MCF 10A (cell line): ENCODE measurements at regions not wholly inside any gene's neighbourhood (a gene's known extent, or its start where the extent isn't known, plus 50 kb on each side); places are given as distances from the start of the nearest gene placed in this dataset.
"Not testable (repeated sequence)": the region's sequence is repeated elsewhere in the genome, so short reads cannot be mapped to it uniquely, and the experiment has no call there.

Experiments used
- BruUV-seq: library from RNA; stranded (reverse); fragments of 400-500 nt; replicated peaks from 2 replicates; lab custom pipeline; 2021; lab: Mats Ljungman, UMichigan
- CTCF ChIA-PET: fragments of 300-600 bp; sonication (Branson Sonifier 250); formaldehyde crosslinking; extraction: SDS; loops from one replicate; lab custom pipeline; 2021; ENCODE audit warnings: antibody characterized with exemption, inconsistent platforms; lab: Yijun Ruan, JAX
- POLR2A ChIA-PET: fragments of 300-600, 350-650 bp; sonication (Branson Sonifier 250); formaldehyde crosslinking; extraction: SDS; loops from one replicate; lab custom pipeline; 2020; ENCODE audit warnings: antibody characterized with exemption, inconsistent platforms; lab: Yijun Ruan, JAX
- DNase-seq: peaks from one replicate; pipeline ENCODE4 v3.0.0-alpha.2; 2018; ENCODE audit not compliant: unreplicated experiment
- H3K27ac Mint-ChIP-seq: one replicate; pipeline ENCODE4 v1.8.0; 2022; ENCODE audit warnings: mild to moderate bottlenecking, low read depth, mixed read lengths; ENCODE audit not compliant: unreplicated experiment
- H3K27me3 Mint-ChIP-seq: one replicate; pipeline ENCODE4 v1.8.0; 2022; ENCODE audit warnings: mixed read lengths; ENCODE audit not compliant: insufficient read depth, unreplicated experiment
- H3K36me3 Mint-ChIP-seq: one replicate; pipeline ENCODE4 v1.8.0; 2022; ENCODE audit warnings: mild to moderate bottlenecking, moderate library complexity, mixed read lengths; ENCODE audit not compliant: insufficient read depth, unreplicated experiment
- H3K4me1 Mint-ChIP-seq: one replicate; pipeline ENCODE4 v1.8.0; 2022; ENCODE audit warnings: mixed read lengths; ENCODE audit not compliant: insufficient read depth, unreplicated experiment
- H3K4me3 Mint-ChIP-seq: one replicate; pipeline ENCODE4 v1.8.0; 2022; ENCODE audit warnings: mild to moderate bottlenecking, moderate library complexity, mixed read lengths; ENCODE audit not compliant: unreplicated experiment
- H3K9me3 Mint-ChIP-seq: one replicate; pipeline ENCODE4 v1.8.0; 2022; ENCODE audit warnings: mixed read lengths; ENCODE audit not compliant: unreplicated experiment
- CTCF ChIP-seq: fragments of 200-600 bp; IDR thresholded peaks from one replicate; pipeline ENCODE4 v1.8.0; 2022; ENCODE audit warnings: antibody characterized with exemption, mild to moderate bottlenecking; ENCODE audit not compliant: unreplicated experiment
- intact Hi-C: fragments of 100-400 bp; cut with micrococcal nuclease; formaldehyde crosslinking; loops from 2 replicates; pipeline ENCODE4 v1.14.1; 2022

GRCh38 chr1:30132602-30133286, 590.6 kb downstream of the MATN1 start:
- TF ChIP-seq CTCF = no peak
- BruUV-seq = no TSS peak
- no peak for DNase-seq
- H3K9me3 Mint-ChIP-seq = no peaks in the 10 kb centered on the region
- ChIA-PET CTCF (interaction anchor here (0.7 kb wide), 1 partner anchor 117 kb away, joined by 3 read pairs; no protein-coding TSS in a partner anchor), POLR2A (no interaction called here)
- peaks cover 59% of the 10 kb centered on the region for H3K27me3 Mint-ChIP-seq
- H3K4me3 Mint-ChIP-seq = no peak overlapping the region
- intact Hi-C loops = no loop called here
- no peaks in the 10 kb centered on the region for H3K4me1 Mint-ChIP-seq
- H3K36me3 Mint-ChIP-seq = no peaks in the 10 kb centered on the region
- H3K27ac Mint-ChIP-seq = no peak overlapping the region

GRCh38 chr1:30130566-30130965, 592.8 kb downstream of the MATN1 start:
- BruUV-seq, H3K4me3 Mint-ChIP-seq, DNase-seq, CTCF ChIA-PET, intact Hi-C loops, H3K4me1 Mint-ChIP-seq, H3K36me3 Mint-ChIP-seq, H3K27ac Mint-ChIP-seq, H3K9me3 Mint-ChIP-seq: not testable (repeated sequence)
- POLR2A ChIA-PET = interaction anchor here (0.6 kb wide), 1 partner anchor 409 kb away, joined by 3 read pairs; no protein-coding TSS in a partner anchor
- H3K27me3 Mint-ChIP-seq = peaks cover 37% of the 10 kb centered on the region

- no peaks in the 10 kb centered on the region for H3K4me1 Mint-ChIP-seq
- no peaks in the 10 kb centered on the region for H3K9me3 Mint-ChIP-seq
- H3K27ac Mint-ChIP-seq = no peak overlapping the region
- no peaks in the 10 kb centered on the region for H3K36me3 Mint-ChIP-seq
- H3K27me3 Mint-ChIP-seq = peaks cover 34% of the 10 kb centered on the region
- ChIA-PET CTCF (interaction anchor here (0.6 kb wide), 1 partner anchor 9 kb away, joined by 3 read pairs; no protein-coding TSS in a partner anchor), POLR2A (no interaction called here)
- H3K4me3 Mint-ChIP-seq = no peak overlapping the region
- no peak for TF ChIP-seq CTCF
- no peak for DNase-seq
- intact Hi-C loops = no loop called here
- no TSS peak for BruUV-seq
Measured at GRCh38 chr1:30130099-30130498, 593.3 kb downstream of the MATN1 start.

GRCh38 chr1:30129421-30130055, 593.8 kb downstream of the MATN1 start:
- Mint-ChIP-seq H3K9me3 (no peaks in the 10 kb centered on the region), H3K4me3 (no peak overlapping the region), H3K27ac (no peak overlapping the region), H3K4me1 (no peaks in the 10 kb centered on the region), H3K27me3 (peaks cover 29% of the 10 kb centered on the region), H3K36me3 (no peaks in the 10 kb centered on the region)
- no TSS peak for BruUV-seq
- no peak for TF ChIP-seq CTCF
- ChIA-PET POLR2A (no interaction called here), CTCF (interaction anchor here (0.6 kb wide), 1 partner anchor 9 kb away, joined by 3 read pairs; no protein-coding TSS in a partner anchor)
- intact Hi-C loops = no loop called here
- DNase-seq = no peak
